Adrenal gland (tissue), 5 donors: ENCODE measurements at regions not wholly inside any gene's neighbourhood (a gene's known extent, or its start where the extent isn't known, plus 50 kb on each side); places are given as distances from the start of the nearest gene placed in this dataset.

Experiments used
- CTCF ChIP-seq, 6 experiments: fragments of 450-650 bp in 4 of 6; fragments of 200-600 bp in 2 of 6; sonication (generic) in 1 of 6; IDR thresholded peaks; 1 replicate in 5 of 6; 2 replicates in 1 of 6; pipeline versions ENCODE4 v1.5.1 to v1.8.0; 2016 to 2021; ENCODE audit warnings: antibody characterized with exemption in 6 of 6, mild to moderate bottlenecking in 2 of 6, moderate library complexity in 1 of 6
- POLR2A ChIP-seq, 2 donors: fragments of 450-650 bp; IDR thresholded peaks; one replicate each; pipeline ENCODE4 v1.6.1; 2017; ENCODE audit warnings: antibody characterized with exemption in 2 of 2, mild to moderate bottlenecking in 2 of 2, moderate library complexity in 1 of 2
- donor health status: DM: no; HTN: no; CAD: no.

GRCh38 chr16:73420676-73421075 is 372.7 kb upstream of the ZFHX3 start:
- TF ChIP-seq CTCF (IDR thresholded peaks at IDR 0.05) (no peak), POLR2A (IDR thresholded peaks at IDR 0.05) (no peak)
